DND-41 (cell line): ENCODE measurements at regions not wholly inside any gene's neighbourhood (a gene's known extent, or its start where the extent isn't known, plus 50 kb on each side); places are given as distances from the start of the nearest gene placed in this dataset.

ENCODE experiments used
- CTCF ChIP-seq: IDR thresholded peaks from 2 replicates; pipeline ENCODE4 v1.5.1; 2012; ENCODE audit warnings: borderline replicate concordance, low read length, moderate library complexity, mild to moderate bottlenecking; ENCODE audit not compliant: poor library complexity, severe bottlenecking; ENCODE audit errors: extremely low read depth
- EZH2 ChIP-seq: IDR thresholded peaks from 3 replicates; pipeline ENCODE4 v1.6.1; 2012; ENCODE audit warnings: borderline replicate concordance, low read depth, mild to moderate bottlenecking, moderate library complexity, low read length, inconsistent platforms; ENCODE audit not compliant: severe bottlenecking

DNA sequence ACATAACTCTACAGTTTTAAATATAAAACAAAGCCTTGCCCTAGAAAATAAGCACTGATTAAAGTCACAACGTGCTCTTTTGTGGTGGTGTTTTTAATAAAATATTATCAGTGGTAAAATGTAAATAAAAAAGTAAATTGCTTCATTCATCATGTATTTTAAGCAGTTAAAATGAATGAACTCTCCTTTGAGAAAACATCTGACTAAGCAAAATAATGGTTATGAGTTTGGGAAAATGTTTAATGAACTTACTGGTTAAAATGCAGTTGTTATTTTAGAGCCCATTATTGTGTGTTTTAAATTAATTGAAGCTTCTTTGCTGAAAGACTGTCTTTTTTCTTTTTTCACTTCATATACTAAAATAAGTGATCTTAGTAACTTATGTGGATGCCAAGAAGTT is 1007.5 kb upstream of the ARRDC3 start:
- TF ChIP-seq CTCF, result no peak
- no peak for TF ChIP-seq EZH2
